ENCODE measurements at regions not wholly inside any gene's neighbourhood (a gene's known extent, or its start where the extent isn't known, plus 50 kb on each side); places are given as distances from the start of the nearest gene placed in this dataset.

DNA sequence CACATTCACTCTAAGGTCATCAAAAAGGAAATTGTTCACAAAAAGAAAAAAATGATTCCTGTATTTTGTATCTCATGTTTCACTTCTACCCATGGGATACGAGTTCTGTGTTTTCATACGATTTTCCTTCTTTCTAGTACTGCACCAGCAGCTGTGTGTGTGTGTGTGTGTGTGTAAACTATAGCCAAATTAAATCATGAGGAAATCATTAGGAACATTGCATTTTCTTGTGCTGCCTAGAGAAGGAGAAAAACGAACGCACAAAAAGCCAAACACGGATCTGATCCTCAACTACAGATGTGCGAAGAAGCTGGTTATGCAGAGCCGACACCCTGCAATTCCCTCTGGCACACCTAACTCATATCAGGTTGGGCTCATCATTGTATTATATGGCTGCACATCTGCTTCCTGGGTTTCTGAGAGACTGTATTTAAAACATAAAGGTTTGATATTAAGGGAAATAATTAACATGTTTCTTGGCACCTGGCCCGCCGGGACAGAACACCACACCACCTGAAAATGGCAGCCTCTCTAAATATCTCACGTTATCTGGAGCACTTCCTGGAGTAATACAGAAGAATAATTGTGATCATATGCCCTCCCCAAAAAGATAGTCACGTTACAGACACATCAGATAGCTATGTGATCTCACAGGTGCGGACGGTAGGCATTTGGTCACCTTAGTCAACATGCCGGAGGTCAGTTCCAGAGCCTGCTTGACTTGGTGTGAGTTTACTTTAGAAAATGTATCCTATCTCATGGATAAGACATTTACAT is 586.3 kb upstream of the SALL3 start:
- Histone ChIP-seq H3K4me1 (ENCODE audit: control insufficient read depth, insufficient read depth, low read length, poor library complexity, severe bottlenecking) (no peaks in the 10 kb centered on the region), H3K9me3 (ENCODE audit: control insufficient read depth, low read length) (no peaks in the 10 kb centered on the region), H3K4me3 (ENCODE audit: insufficient read depth, low read depth, low read length, poor library complexity, severe bottlenecking) (no peak overlapping the region), H3K36me3 (ENCODE audit: control insufficient read depth, insufficient read depth, low read length) (no peaks in the 10 kb centered on the region), H3K27me3 (replicated peaks; ENCODE audit: control insufficient read depth, insufficient read depth, low read length, poor library complexity, severe bottlenecking) (no peaks in the 10 kb centered on the region), H3K27ac (ENCODE audit: insufficient read depth, low read length, poor library complexity, severe bottlenecking) (no peak overlapping the region)
- no peak for DNase-seq

DNA sequence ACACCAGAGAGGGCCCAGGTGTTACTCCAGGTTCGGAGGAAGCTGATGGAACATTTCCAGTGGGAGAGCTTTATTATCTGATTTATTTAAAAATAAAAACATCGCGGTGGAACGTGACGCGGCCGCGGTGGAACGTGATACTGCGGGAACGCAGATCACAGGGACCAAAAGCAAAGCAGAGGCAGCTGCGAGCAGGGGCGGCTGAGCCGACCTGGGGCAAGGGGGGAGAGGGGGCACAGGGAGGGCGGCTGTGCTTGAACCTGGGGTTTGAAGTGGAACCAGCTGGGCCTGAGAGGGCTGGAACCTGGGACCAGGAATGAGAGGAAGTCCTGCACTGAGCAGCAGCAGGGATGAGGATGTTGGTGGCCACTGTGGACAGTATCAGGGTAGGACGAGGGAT is 583.5 kb upstream of the SALL3 start:
- Histone ChIP-seq H3K36me3 (ENCODE audit: control insufficient read depth, insufficient read depth, low read length) (no peaks in the 10 kb centered on the region), H3K9me3 (ENCODE audit: control insufficient read depth, low read length) (no peaks in the 10 kb centered on the region), H3K4me3 (ENCODE audit: insufficient read depth, low read depth, low read length, poor library complexity, severe bottlenecking) (no peak overlapping the region), H3K27ac (ENCODE audit: insufficient read depth, low read length, poor library complexity, severe bottlenecking) (no peak overlapping the region), H3K27me3 (replicated peaks; ENCODE audit: control insufficient read depth, insufficient read depth, low read length, poor library complexity, severe bottlenecking) (no peaks in the 10 kb centered on the region), H3K4me1 (ENCODE audit: control insufficient read depth, insufficient read depth, low read length, poor library complexity, severe bottlenecking) (no peaks in the 10 kb centered on the region)
- DNase-seq, result no peak

DNA sequence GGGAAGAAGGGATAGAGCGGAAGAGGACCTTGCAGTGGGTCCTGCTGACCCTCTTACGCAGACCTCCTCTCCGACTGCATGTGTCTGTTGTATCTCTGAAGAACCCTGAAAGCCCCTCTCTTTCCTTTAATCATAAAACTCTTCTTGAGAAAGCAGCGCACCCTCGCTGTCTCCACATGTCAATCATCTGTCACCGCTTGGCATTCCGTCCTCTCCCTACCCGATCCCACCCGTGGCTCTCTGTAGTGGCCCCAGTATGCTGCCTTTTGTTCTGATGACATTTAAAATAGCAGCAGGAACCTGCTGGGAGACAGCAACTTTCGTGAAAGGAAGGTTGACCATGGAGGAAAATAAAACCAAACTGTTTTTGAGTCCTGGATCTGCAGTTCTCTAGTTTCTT is 582.9 kb upstream of the SALL3 start:
- H3K27ac ChIP-seq (ENCODE audit: insufficient read depth, low read length, poor library complexity, severe bottlenecking), result no peak overlapping the region
- H3K9me3 ChIP-seq (ENCODE audit: control insufficient read depth, low read length), result no peaks in the 10 kb centered on the region
- no peaks in the 10 kb centered on the region for H3K27me3 ChIP-seq (replicated peaks; ENCODE audit: control insufficient read depth, insufficient read depth, low read length, poor library complexity, severe bottlenecking)
- no peaks in the 10 kb centered on the region for H3K36me3 ChIP-seq (ENCODE audit: control insufficient read depth, insufficient read depth, low read length)
- H3K4me3 ChIP-seq (ENCODE audit: insufficient read depth, low read depth, low read length, poor library complexity, severe bottlenecking), result no peak overlapping the region
- no peaks in the 10 kb centered on the region for H3K4me1 ChIP-seq (ENCODE audit: control insufficient read depth, insufficient read depth, low read length, poor library complexity, severe bottlenecking)
- no peak for DNase-seq

DNA sequence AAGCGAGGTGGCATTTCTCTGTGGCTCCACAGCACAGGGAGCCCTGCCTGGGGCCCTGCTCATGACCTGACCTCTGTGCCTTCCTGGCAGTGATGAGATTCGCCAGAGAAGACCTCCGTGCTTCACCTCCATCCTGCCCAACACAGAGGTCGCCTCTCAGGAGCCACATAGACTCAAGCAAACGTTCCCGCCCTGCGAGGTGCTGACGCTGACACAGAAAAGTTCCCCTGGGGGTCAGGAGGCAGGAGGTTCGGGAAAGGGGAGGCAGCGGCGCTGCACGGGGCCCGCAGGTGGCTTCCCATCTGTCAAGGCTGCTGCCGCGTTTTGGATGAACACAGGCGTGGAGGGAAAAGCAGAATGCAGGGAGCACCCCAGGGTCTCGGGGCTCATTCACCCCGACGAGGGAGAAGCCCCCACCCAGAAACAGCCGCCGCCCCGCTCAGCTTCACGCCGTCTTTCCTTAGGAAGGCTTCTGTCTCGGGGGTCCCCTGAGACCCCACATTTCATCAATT is 579.6 kb upstream of the SALL3 start:
- Histone ChIP-seq H3K27me3 (replicated peaks; ENCODE audit: control insufficient read depth, insufficient read depth, low read length, poor library complexity, severe bottlenecking) (no peaks in the 10 kb centered on the region), H3K4me3 (ENCODE audit: insufficient read depth, low read depth, low read length, poor library complexity, severe bottlenecking) (no peak overlapping the region), H3K36me3 (ENCODE audit: control insufficient read depth, insufficient read depth, low read length) (no peaks in the 10 kb centered on the region), H3K27ac (ENCODE audit: insufficient read depth, low read length, poor library complexity, severe bottlenecking) (no peak overlapping the region), H3K9me3 (ENCODE audit: control insufficient read depth, low read length) (no peaks in the 10 kb centered on the region), H3K4me1 (ENCODE audit: control insufficient read depth, insufficient read depth, low read length, poor library complexity, severe bottlenecking) (no peaks in the 10 kb centered on the region)
- DNase-seq, result no peak

DNA sequence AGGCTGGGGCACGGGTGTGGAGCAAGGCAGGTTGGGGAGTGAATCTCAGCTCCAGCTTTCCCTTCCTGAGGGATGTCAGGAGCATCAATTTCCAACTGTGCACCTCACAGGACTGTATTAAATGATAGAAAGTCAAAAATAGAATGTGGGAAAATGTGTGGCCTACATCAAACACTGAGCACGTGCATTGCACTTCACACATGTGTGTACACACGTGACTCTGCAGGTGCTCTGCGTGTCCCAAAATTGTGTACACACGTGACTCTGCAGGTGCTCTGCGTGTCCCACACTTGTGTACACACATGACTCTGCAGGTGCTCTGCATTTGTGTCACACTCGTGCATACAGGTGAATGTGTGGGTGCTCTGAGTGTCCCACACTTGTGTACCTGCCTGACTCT is 577.2 kb upstream of the SALL3 start:
- peaks cover 4% of the 10 kb centered on the region for H3K4me1 ChIP-seq (ENCODE audit: control insufficient read depth, insufficient read depth, low read length, poor library complexity, severe bottlenecking)
- H3K27me3 ChIP-seq (replicated peaks; ENCODE audit: control insufficient read depth, insufficient read depth, low read length, poor library complexity, severe bottlenecking), result no peaks in the 10 kb centered on the region
- no peak for DNase-seq
- H3K27ac ChIP-seq (ENCODE audit: insufficient read depth, low read length, poor library complexity, severe bottlenecking), result no peak overlapping the region
- no peaks in the 10 kb centered on the region for H3K36me3 ChIP-seq (ENCODE audit: control insufficient read depth, insufficient read depth, low read length)
- H3K9me3 ChIP-seq (ENCODE audit: control insufficient read depth, low read length), result no peaks in the 10 kb centered on the region
- no peak overlapping the region for H3K4me3 ChIP-seq (ENCODE audit: insufficient read depth, low read depth, low read length, poor library complexity, severe bottlenecking)

DNA sequence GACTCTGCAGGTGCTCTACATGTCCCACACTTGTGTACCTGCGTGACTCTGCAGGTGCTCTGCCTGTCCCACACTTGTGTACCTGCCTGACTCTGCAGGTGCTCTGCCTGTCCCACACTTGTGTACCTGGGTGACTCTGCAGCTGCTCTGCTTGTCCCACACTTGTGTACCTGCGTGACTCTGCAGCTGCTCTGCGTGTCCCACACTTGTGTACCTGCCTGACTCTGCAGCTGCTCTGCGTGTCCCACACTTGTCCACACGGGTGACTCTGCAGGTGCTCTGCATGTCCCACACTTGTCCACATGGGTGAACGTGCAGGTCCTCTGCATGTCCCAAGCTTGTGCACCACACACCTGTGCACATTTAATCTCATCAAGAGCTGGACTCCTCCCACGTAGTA is 576.7 kb upstream of the SALL3 start:
- Histone ChIP-seq H3K4me3 (ENCODE audit: insufficient read depth, low read depth, low read length, poor library complexity, severe bottlenecking) (no peak overlapping the region), H3K27ac (ENCODE audit: insufficient read depth, low read length, poor library complexity, severe bottlenecking) (no peak overlapping the region), H3K9me3 (ENCODE audit: control insufficient read depth, low read length) (no peaks in the 10 kb centered on the region), H3K4me1 (ENCODE audit: control insufficient read depth, insufficient read depth, low read length, poor library complexity, severe bottlenecking) (peaks cover 4% of the 10 kb centered on the region), H3K27me3 (replicated peaks; ENCODE audit: control insufficient read depth, insufficient read depth, low read length, poor library complexity, severe bottlenecking) (no peaks in the 10 kb centered on the region), H3K36me3 (ENCODE audit: control insufficient read depth, insufficient read depth, low read length) (no peaks in the 10 kb centered on the region)
- no peak for DNase-seq

DNA sequence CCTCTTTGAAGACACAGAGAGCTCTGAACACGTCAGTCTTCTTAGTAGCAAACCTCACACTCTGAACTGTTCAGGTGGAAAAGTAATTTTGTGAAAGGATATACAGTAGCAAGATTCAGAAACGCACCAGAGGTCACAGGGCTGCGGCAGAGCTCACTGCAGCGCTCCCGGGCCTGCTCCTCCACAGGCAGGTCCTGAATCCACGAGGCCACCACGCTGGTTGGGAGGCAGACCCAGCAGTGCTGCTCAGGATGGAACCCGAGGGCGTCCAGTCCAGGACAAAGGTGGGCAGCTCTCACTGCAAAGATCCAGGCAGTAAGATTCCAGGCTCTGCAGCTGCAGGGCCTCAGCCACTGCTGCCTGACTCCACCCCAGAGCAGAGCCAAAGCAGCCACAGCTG is 576.2 kb upstream of the SALL3 start:
- no peak overlapping the region for H3K4me3 ChIP-seq (ENCODE audit: insufficient read depth, low read depth, low read length, poor library complexity, severe bottlenecking)
- no peaks in the 10 kb centered on the region for H3K36me3 ChIP-seq (ENCODE audit: control insufficient read depth, insufficient read depth, low read length)
- peaks cover 4% of the 10 kb centered on the region for H3K4me1 ChIP-seq (ENCODE audit: control insufficient read depth, insufficient read depth, low read length, poor library complexity, severe bottlenecking)
- H3K9me3 ChIP-seq (ENCODE audit: control insufficient read depth, low read length), result no peaks in the 10 kb centered on the region
- H3K27ac ChIP-seq (ENCODE audit: insufficient read depth, low read length, poor library complexity, severe bottlenecking), result no peak overlapping the region
- no peak for DNase-seq
- H3K27me3 ChIP-seq (replicated peaks; ENCODE audit: control insufficient read depth, insufficient read depth, low read length, poor library complexity, severe bottlenecking), result no peaks in the 10 kb centered on the region

DNA sequence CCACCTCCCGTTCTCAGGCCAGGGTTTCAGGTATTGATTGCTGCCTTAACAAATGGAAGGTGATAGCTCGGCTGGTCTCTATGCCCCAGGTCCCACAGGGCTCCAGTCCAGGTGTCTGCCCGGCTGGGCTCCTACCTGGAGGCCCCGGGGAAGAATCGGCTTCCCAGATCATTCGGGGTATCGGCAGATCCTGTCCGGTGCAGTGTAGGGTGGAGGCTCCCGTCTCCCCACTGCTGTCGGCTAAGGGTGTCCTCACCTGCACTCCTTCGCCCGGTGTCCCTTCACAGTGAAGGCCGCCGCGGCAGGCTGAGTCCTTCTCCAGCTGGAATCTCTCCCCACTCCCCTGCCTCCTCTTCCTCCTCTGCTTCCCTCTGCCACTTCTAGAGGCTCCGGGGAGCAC is 573.9 kb upstream of the SALL3 start:
- no peaks in the 10 kb centered on the region for H3K27me3 ChIP-seq (replicated peaks; ENCODE audit: control insufficient read depth, insufficient read depth, low read length, poor library complexity, severe bottlenecking)
- H3K9me3 ChIP-seq (ENCODE audit: control insufficient read depth, low read length), result no peaks in the 10 kb centered on the region
- no peak overlapping the region for H3K4me3 ChIP-seq (ENCODE audit: insufficient read depth, low read depth, low read length, poor library complexity, severe bottlenecking)
- H3K36me3 ChIP-seq (ENCODE audit: control insufficient read depth, insufficient read depth, low read length), result no peaks in the 10 kb centered on the region
- peaks cover 4% of the 10 kb centered on the region for H3K4me1 ChIP-seq (ENCODE audit: control insufficient read depth, insufficient read depth, low read length, poor library complexity, severe bottlenecking)
- H3K27ac ChIP-seq (ENCODE audit: insufficient read depth, low read length, poor library complexity, severe bottlenecking), result no peak overlapping the region
- no peak for DNase-seq

DNA sequence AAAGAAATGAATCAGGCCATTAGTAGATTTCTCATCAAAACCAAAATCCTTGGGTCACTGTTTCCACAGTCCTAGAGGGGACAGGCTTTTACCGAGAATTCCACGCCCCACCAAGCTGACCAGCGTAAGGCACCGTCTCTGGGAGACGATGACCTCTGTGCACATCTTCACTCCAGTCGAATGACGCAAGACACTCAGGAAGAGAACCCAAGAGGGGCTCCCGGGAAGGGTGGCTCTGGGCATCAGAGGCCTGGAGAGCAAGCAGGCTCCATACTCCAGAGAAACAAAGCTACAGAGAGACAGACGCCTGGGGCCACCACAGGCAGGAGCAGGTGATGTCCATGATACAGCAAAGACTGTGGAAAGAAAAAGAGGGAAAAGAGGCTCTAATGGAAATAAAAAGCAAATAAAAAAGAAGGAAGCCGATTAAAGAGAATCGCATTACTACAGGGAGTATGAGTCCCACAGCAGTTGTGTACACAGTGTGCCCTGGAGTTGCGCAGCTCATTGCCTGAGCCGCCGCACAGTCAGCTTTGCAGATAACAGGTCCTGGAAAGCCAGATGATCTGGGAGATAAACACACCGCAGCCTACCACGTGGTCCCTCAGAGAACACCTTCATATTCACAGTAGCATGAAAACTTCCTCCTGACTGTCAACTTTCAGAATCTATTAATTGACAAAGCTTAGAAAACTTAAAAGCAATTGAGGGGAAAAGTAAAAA is 572.7 kb upstream of the SALL3 start:
- H3K27me3 ChIP-seq (replicated peaks; ENCODE audit: control insufficient read depth, insufficient read depth, low read length, poor library complexity, severe bottlenecking), result no peaks in the 10 kb centered on the region

DNA sequence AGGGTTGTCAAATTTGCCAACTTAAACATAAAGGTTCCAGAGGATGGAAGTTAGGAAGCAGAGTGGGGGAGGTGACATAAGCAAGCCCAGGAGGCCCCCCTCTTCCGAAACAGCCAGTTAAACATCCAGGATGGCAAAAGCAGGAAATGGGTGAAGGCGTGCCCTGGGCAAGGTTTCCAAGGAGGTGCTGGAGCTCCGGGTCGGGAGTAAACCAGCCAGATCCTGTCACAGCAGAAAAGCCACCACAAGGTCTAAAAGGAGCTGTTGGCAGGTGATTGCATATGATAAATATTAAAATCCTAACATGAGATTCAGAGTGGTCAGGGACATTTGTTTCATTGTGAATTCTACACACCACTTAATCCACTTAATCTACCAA is 572.2 kb upstream of the SALL3 start:
- no peaks in the 10 kb centered on the region for H3K9me3 ChIP-seq (ENCODE audit: control insufficient read depth, low read length)
- no peak overlapping the region for H3K27ac ChIP-seq (ENCODE audit: insufficient read depth, low read length, poor library complexity, severe bottlenecking)
- H3K4me1 ChIP-seq (ENCODE audit: control insufficient read depth, insufficient read depth, low read length, poor library complexity, severe bottlenecking), result peaks cover 4% of the 10 kb centered on the region
- H3K27me3 ChIP-seq (replicated peaks; ENCODE audit: control insufficient read depth, insufficient read depth, low read length, poor library complexity, severe bottlenecking), result no peaks in the 10 kb centered on the region
- no peak overlapping the region for H3K4me3 ChIP-seq (ENCODE audit: insufficient read depth, low read depth, low read length, poor library complexity, severe bottlenecking)
- no peaks in the 10 kb centered on the region for H3K36me3 ChIP-seq (ENCODE audit: control insufficient read depth, insufficient read depth, low read length)
- DNase-seq, result no peak

More for the DNA sequence above, 572.7 kb upstream of the SALL3 start:
- no peaks in the 10 kb centered on the region for H3K9me3 ChIP-seq (ENCODE audit: control insufficient read depth, low read length)
- H3K4me1 ChIP-seq (ENCODE audit: control insufficient read depth, insufficient read depth, low read length, poor library complexity, severe bottlenecking), result peaks cover 4% of the 10 kb centered on the region
- no peak overlapping the region for H3K4me3 ChIP-seq (ENCODE audit: insufficient read depth, low read depth, low read length, poor library complexity, severe bottlenecking)
- no peak overlapping the region for H3K27ac ChIP-seq (ENCODE audit: insufficient read depth, low read length, poor library complexity, severe bottlenecking)
- DNase-seq, result no peak
- H3K36me3 ChIP-seq (ENCODE audit: control insufficient read depth, insufficient read depth, low read length), result no peaks in the 10 kb centered on the region

Measured in effector memory CD4-positive, alpha-beta T cell (primary cell).